Peyer's patch (tissue), 4 donors: ENCODE measurements at regions not wholly inside any gene's neighbourhood (a gene's known extent, or its start where the extent isn't known, plus 50 kb on each side); places are given as distances from the start of the nearest gene placed in this dataset.

Source experiments
- CTCF ChIP-seq, 6 experiments: fragments of 450-650 bp in 4 of 6; fragments of 200-600 bp in 2 of 6; sonication (generic) in 1 of 6; IDR thresholded peaks; one replicate each; pipeline ENCODE4 v1.5.1; 2017 to 2019; ENCODE audit warnings: antibody characterized with exemption in 6 of 6, mild to moderate bottlenecking in 3 of 6, moderate library complexity in 1 of 6
- POLR2A ChIP-seq, 2 donors: fragments of 450-650 bp; IDR thresholded peaks; one replicate each; pipeline ENCODE4 v1.5.1; 2017; ENCODE audit warnings: antibody characterized with exemption in 2 of 2, mild to moderate bottlenecking in 2 of 2, moderate library complexity in 2 of 2

GRCh38 chr3:181609030-181609767, 102.5 kb upstream of the SOX2 start:
- TF ChIP-seq CTCF (IDR thresholded peaks at IDR 0.05) (no peak), POLR2A (IDR thresholded peaks at IDR 0.05) (no peak)
